ENCODE measurements at regions not wholly inside any gene's neighbourhood (a gene's known extent, or its start where the extent isn't known, plus 50 kb on each side); places are given as distances from the start of the nearest gene placed in this dataset.

DNA sequence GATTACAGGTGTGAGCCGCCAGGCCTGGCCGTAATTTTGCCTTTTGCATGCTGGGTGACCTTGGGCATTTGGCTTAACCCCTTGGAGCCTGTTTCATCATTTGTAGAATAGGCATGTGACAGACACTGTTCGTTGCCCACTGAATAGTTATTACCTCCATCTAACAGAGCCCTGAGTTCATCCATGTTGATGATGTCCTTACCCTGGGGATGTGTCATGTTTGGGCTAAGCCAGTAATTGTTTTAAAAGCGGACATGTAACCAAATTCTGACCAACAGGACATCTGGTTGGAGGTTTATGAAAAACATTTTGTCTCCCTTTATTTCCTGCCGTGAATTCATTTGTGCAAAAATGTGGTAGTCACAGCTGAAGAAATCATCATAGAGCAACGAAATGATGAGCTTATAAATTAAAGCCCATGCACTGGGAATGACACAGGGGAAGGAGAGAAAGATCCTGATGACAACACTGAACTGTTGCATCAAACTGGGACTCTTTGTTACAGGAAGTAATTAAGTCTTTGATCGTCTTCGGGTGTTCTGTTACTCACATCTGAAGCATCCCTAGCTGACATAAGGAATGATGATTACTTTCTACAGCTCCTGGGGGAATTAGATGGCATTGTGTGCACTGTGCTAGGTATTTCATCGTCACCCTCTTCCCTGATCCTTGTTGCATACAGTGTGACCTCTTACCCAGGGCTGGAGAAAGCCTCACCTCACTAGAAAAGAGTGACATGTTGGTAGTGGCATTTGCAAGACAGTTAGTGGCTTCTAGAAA, 117.8 kb downstream of the FGF18 start:
- TF ChIP-seq, protein P1, sequence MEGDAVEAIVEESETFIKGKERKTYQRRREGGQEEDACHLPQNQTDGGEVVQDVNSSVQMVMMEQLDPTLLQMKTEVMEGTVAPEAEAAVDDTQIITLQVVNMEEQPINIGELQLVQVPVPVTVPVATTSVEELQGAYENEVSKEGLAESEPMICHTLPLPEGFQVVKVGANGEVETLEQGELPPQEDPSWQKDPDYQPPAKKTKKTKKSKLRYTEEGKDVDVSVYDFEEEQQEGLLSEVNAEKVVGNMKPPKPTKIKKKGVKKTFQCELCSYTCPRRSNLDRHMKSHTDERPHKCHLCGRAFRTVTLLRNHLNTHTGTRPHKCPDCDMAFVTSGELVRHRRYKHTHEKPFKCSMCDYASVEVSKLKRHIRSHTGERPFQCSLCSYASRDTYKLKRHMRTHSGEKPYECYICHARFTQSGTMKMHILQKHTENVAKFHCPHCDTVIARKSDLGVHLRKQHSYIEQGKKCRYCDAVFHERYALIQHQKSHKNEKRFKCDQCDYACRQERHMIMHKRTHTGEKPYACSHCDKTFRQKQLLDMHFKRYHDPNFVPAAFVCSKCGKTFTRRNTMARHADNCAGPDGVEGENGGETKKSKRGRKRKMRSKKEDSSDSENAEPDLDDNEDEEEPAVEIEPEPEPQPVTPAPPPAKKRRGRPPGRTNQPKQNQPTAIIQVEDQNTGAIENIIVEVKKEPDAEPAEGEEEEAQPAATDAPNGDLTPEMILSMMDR (IDR thresholded peaks at IDR 0.05) = no peak
- TF ChIP-seq EZH2 (IDR thresholded peaks at IDR 0.05) (no peak), EZH2phosphoT487 (IDR thresholded peaks at IDR 0.05) (no peak)

All from neural progenitor cell (in vitro differentiated cells).